ENCODE measurements at regions not wholly inside any gene's neighbourhood (a gene's known extent, or its start where the extent isn't known, plus 50 kb on each side); places are given as distances from the start of the nearest gene placed in this dataset.
A peak's percentile ranks its signal among the peaks of the same experiment; 100 is the strongest.

DNA sequence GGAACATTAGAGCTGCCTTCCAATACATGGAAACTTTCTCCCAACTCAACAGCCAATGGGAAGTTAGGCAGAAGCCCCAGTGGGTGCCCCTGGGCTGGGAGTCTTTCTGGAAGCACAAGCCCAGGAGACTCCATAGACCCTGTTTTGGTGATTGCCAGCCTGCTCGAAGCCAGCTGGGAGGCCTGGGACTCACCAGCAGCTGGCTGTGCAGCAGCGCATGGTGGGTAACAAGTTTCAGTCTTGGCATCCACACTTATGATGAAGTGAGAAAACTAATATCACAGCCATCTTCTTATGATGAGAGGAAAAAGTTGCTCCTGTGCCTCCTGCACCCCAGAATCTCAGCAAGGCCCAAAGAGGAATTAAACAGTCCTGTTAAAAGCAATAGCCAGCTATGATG, 522.5 kb upstream of the CDH5 start (continued):
- TF ChIP-seq, protein P1, sequence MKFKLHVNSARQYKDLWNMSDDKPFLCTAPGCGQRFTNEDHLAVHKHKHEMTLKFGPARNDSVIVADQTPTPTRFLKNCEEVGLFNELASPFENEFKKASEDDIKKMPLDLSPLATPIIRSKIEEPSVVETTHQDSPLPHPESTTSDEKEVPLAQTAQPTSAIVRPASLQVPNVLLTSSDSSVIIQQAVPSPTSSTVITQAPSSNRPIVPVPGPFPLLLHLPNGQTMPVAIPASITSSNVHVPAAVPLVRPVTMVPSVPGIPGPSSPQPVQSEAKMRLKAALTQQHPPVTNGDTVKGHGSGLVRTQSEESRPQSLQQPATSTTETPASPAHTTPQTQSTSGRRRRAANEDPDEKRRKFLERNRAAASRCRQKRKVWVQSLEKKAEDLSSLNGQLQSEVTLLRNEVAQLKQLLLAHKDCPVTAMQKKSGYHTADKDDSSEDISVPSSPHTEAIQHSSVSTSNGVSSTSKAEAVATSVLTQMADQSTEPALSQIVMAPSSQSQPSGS (CRISPR knock-in tag; IDR thresholded peaks at IDR 0.05) = no peak
- no peak for TF ChIP-seq BHLHE40 (IDR thresholded peaks at IDR 0.05; ENCODE audit: low read length)
- no peak for TF ChIP-seq MBD4 (IDR thresholded peaks at IDR 0.05; ENCODE audit: borderline replicate concordance, low read length)

DNA sequence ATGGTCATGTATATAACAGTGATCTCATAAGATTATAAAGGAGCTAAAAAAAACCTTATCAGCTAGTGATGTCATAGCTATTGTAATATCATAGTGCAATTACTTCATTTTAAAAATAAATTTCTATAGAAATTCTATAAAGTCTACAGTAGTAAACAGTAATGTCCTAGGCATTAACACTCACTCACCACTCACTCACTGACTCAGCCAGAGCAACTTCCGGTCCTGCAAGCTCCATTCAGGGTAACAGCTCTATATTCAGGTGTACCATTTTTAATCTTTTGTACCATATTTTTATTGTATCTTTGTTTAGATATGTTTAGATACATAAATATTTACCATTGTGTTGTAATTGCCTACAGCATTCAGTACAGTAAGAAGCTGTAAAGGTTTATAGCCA, 524.4 kb upstream of the CDH5 start:
- Histone ChIP-seq H3K9me3 (ENCODE audit: low read length) (no peaks in the 10 kb centered on the region), H3K4me3 (replicated peaks in 1 of 3; ENCODE audit: insufficient read depth in 1 of 3, low read depth in 2 of 3, low read length in 3 of 3) (no peak overlapping the region), H3K36me3 (replicated peaks in 1 of 2; ENCODE audit: control insufficient read depth in 1 of 2, insufficient read depth in 2 of 2, low read length in 2 of 2) (no peaks in the 10 kb centered on the region), H3K79me2 (ENCODE audit: insufficient read depth, low read length) (no peaks in the 10 kb centered on the region), H3K4me1 (ENCODE audit: insufficient read depth, low read length) (no peaks in the 10 kb centered on the region), H2AFZ (ENCODE audit: low read length) (no peak overlapping the region), H3K27me3 (ENCODE audit: control insufficient read depth in 1 of 2, insufficient read depth in 2 of 2, low read length in 2 of 2) (no peaks in the 10 kb centered on the region), H3K4me2 (ENCODE audit: low read depth, low read length) (no peak overlapping the region), H3K9ac (ENCODE audit: insufficient read depth, low read depth, low read length) (no peak overlapping the region), H3K27ac (ENCODE audit: extremely low read length, insufficient read depth, low read length) (no peak overlapping the region), H4K20me1 (ENCODE audit: insufficient read depth, low read length) (no peaks in the 10 kb centered on the region)
- FAIRE-seq (no peak), ATAC-seq (no peak), DNase-seq (ENCODE audit: low spot score) (no peak)
- BruUV-seq (replicated peaks) = no TSS peak
- WGBS (ENCODE audit: low lambda C conversion rate) = 6% methylated on average over 1 of the region's 1 CpG
- intact Hi-C loops (cut with micrococcal nuclease; ENCODE audit: unreplicated experiment) (no loop called here), in situ Hi-C loops (cut with HindIII; ENCODE audit: extremely low pct_ligation_motif_present, low pct_unique_long_range_greater_than_20kb) (no loop called here)
- ChIA-PET CTCF (ENCODE audit: low intra/inter-chr PET ratio, low total read pairs) (no interaction called here), POLR2A (no interaction called here)
- TF ChIP-seq ATF7 (IDR thresholded peaks at IDR 0.05) (0 out of 2 replicates have a peak, but pooled peaks have one; percentile 32), ATF7 (CRISPR knock-in tag; IDR thresholded peaks at IDR 0.05) (no peak), CREB1 (IDR thresholded peaks at IDR 0.05) (0 out of 2 replicates have a peak, but pooled peaks have one; percentile 24), CREB1 (CRISPR knock-in tag; IDR thresholded peaks at IDR 0.05) (no peak), ZNF567 (CRISPR knock-in tag; IDR thresholded peaks at IDR 0.05; ENCODE audit: borderline replicate concordance) (no peak)
